NCI-H2171 treated with DMSO at 0.1 percent for 48 hours (cell line): ENCODE measurements at regions not wholly inside any gene's neighbourhood (a gene's known extent, or its start where the extent isn't known, plus 50 kb on each side); places are given as distances from the start of the nearest gene placed in this dataset.
"Not testable (repeated sequence)": the region's sequence is repeated elsewhere in the genome, so short reads cannot be mapped to it uniquely, and the experiment has no call there.

Experiments used
- DNase-seq: peaks from one replicate; lab custom pipeline; 2025; lab: John Stamatoyannopoulos, UW

DNA sequence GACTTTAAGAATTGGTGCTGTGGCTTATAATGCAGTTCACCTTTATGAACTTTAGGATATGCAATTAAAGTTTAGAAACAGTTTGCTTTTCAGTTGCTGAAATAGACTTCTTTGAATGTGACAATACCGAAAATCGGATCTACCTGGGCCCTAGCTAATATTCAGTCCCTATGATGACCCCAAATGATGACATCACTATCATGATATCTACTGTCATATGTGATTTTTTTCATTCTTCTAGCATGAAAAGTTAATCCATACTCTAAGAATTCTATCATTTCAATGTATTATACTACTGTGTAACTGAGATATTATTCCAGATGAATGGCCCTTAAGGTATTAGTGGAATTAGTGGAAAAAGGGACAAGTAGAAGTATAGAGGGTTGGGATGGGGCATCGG lies 487.2 kb upstream of the TUSC1 start:
- DNase-seq: no peak

GRCh38 chr9:26163931-26164330 lies 485.7 kb upstream of the TUSC1 start:
- no peak for DNase-seq

- no peak for DNase-seq
Measured at GRCh38 chr9:26159575-26160392, 481.5 kb upstream of the TUSC1 start.

- DNase-seq: no peak
Measured at GRCh38 chr9:26158631-26159150, 480.4 kb upstream of the TUSC1 start.

DNA sequence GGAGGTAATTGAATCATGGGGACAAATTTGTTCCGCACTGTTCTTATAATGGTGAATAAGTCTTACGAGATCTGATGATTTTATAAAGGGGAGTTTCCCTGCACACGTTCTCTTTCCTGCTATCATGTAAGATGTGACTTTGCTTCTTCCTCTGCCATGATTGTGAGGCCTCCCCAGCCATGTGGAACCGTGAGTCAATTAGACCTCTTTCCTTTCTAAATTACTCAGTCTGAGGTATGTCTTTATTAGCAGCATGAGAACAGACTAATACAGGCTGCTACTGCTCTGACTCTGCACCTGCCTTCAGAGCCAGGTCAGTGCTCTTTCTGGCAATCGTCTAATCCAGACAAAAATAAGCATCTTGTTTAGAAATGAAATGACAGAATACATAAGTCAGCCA lies 479.2 kb upstream of the TUSC1 start:
- no peak for DNase-seq

DNA sequence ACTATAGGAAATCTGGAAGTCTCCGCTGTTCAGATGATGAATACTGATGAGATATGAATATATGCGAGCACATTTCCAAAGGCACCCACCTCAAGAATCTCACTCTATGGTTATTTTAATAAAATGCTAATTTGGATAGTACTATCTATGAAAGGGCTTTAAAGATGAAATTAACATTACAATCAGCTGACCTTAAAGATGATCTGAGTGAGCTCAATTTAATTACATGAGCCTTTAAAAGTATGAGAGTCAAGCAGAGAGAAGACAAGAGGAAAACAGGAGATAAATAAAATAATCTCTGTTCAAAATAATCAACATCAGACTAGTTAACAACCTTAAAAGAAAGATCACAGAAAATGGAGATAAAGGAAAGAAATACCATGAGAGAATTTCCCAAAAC lies 474.1 kb upstream of the TUSC1 start:
- DNase-seq: no peak

- DNase-seq: no peak
Measured at GRCh38 chr9:26148128-26148527, 469.9 kb upstream of the TUSC1 start.

DNA sequence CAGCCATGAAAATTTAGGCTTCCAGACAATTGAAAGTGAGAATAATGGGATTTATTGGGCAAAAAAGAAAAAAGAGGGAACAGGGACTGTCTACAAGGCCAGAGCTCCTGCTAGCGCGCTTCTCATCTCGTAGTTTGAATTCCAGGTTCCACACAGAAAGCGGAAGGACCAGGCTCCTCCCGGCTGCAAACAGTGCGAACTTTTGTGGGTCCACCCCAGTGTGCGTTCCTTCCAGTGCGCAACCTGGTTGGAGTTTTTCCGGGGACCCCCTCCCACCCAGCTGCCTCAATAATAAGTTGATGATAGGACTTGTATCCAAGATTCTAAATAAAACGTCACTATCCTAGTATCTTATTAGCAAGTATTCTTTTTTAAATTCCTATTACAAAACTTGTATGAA lies 467.7 kb upstream of the TUSC1 start:
- DNase-seq: no peak

- DNase-seq: no peak
Measured at GRCh38 chr9:26142631-26143030, 464.4 kb upstream of the TUSC1 start.

GRCh38 chr9:26142201-26142600 lies 464.0 kb upstream of the TUSC1 start:
- no peak for DNase-seq

GRCh38 chr9:26133537-26133936 lies 455.3 kb upstream of the TUSC1 start:
- DNase-seq: no peak

DNA sequence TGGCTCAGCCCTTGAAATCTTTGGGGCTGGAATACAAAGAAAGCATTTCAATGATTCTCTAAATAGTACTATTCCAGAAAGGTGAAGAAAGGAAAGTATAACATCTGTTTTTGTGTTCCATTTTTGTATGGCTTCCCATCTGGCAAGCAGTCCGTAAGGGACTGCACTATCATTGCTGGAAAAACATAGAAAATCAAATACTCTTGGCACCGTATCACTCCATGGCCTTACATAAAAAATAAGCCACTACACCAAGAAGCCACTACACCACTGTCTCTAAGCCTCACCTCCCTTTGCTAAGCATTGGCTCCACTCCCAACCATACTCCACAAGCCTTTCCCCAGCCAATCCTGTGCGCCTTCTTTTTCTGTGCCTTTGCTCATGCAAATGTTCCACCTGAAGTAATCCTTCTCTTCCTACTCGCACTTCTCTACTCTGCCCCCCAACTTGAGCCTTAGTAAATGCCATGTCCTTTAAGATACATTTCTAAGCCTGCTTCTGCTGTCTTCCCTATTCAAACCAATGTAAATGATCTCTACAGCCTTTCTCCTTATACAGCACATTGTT lies 454.6 kb upstream of the TUSC1 start:
- no peak for DNase-seq

GRCh38 chr9:26131886-26132285 lies 453.6 kb upstream of the TUSC1 start:
- DNase-seq: no peak

DNA sequence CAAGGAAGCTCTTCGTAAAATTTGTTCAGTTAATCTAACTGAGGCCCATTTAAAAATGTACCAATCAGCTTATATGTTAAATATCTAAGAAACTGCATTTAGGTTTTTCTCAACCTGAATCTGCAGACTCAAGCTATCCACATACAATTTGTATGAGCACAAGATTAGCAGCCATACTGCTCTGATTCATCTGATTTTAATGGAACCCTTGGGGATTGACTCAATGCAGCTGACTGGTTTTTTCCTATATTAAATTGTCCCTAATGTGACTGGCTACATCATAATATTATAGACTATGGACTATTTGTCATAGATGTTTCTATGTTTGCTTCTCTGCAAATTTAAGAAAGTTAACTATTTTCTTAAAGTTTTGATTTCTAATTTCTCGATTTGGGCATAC lies 451.0 kb upstream of the TUSC1 start:
- no peak for DNase-seq

DNA sequence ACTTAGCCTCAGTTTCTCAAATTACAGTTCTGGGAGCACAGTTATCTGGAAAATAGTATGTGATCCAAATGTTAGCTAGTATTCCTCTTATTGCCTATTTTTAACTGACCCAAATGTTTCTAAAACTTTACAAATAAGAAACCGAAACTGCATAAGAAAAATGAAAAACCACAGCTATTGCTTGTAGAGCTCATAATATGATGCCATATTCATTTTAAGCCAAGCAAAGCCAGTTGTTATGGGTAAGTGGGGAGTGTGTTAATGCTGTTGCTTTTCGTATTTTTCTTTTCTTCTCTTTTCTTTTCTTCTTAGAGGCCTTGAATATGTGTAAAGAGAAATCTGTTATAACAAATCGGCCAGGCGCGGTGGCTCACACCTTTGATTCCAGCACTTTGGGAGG lies 447.4 kb upstream of the TUSC1 start:
- no peak for DNase-seq

- not testable (repeated sequence) for DNase-seq
Measured at GRCh38 chr9:26116085-26116484, 437.8 kb upstream of the TUSC1 start.

GRCh38 chr9:26112724-26113123 lies 434.5 kb upstream of the TUSC1 start:
- no peak for DNase-seq

- DNase-seq: no peak
Measured at GRCh38 chr9:26086396-26086795, 408.2 kb upstream of the TUSC1 start.

DNA sequence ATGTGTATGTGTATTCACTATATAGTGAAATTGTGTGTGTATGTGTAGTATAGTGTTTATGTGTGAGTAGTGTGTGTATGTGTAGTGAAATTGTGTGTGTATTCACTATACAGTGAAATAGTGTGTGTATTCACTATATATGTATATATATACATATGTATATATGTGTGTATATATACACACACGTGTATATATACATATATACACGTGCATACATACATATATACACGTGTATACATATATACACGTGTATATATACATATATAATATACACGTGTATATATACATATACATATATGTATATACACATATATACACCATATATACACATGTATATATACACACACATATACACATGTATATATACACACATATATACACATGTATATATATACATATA lies 403.6 kb upstream of the TUSC1 start:
- DNase-seq: no peak

- no peak for DNase-seq
Measured at GRCh38 chr9:26078706-26079105, 400.5 kb upstream of the TUSC1 start.

DNA sequence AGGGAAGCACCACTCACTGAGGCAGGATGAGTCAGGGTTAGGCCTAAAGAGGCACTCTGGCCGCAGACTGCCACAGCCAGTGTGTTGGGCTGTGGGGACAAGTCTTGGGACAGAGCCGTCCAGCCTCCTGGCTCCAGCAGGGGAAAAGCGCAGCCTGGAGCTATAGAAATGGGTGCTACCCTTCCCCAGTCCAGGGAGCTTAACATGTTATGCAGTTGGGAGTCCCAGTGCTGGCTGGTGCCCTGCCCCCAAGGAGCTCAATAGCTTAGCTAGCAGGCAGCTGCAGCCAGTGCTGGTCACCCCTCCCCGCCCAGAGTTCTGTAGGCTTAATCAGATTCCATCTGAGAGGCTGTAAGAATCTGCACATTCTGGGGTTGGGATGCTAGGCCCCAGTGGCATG lies 399.6 kb upstream of the TUSC1 start:
- DNase-seq: no peak

GRCh38 chr9:26067608-26068007 lies 389.4 kb upstream of the TUSC1 start:
- no peak for DNase-seq

GRCh38 chr9:26066237-26066636 lies 388.0 kb upstream of the TUSC1 start:
- no peak for DNase-seq
